ENCODE measurements at regions not wholly inside any gene's neighbourhood (a gene's known extent, or its start where the extent isn't known, plus 50 kb on each side); places are given as distances from the start of the nearest gene placed in this dataset.
A peak's percentile ranks its signal among the peaks of the same experiment; 100 is the strongest.

DNA sequence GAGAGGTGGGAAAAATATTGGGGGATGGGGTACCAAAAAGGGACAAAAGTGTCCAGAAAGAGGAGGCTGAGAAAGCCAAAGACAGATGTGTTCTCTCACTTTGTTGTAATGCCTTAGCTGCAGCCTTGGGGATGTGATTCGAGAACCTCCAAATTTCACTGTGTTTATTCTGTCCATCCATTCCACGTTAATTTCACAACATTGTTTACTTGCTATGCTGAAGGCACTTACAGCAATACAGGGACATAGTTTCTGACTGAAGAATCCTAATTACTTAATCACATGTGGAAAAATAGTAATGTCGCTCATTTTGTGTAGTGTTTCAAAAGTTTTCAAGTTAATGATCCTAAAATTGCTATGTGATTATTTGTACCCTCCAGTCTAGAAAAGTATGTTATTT is 146.2 kb upstream of the SLC38A2 start:
- H3K27ac ChIP-seq = peak overlapping the region; percentile 75
- no peak overlapping the region for H3K4me3 ChIP-seq
- intact Hi-C loops (cut with DNase I) = no loop called here
- no peaks in the 10 kb centered on the region for H3K27me3 ChIP-seq
- no peak for DNase-seq (ENCODE audit: extremely low spot score in 2 of 2)
- H3K4me1 ChIP-seq = peaks cover 41% of the 10 kb centered on the region
- H3K9me3 ChIP-seq = no peaks in the 10 kb centered on the region
- H3K36me3 ChIP-seq = no peaks in the 10 kb centered on the region
- TF ChIP-seq, protein P1, sequence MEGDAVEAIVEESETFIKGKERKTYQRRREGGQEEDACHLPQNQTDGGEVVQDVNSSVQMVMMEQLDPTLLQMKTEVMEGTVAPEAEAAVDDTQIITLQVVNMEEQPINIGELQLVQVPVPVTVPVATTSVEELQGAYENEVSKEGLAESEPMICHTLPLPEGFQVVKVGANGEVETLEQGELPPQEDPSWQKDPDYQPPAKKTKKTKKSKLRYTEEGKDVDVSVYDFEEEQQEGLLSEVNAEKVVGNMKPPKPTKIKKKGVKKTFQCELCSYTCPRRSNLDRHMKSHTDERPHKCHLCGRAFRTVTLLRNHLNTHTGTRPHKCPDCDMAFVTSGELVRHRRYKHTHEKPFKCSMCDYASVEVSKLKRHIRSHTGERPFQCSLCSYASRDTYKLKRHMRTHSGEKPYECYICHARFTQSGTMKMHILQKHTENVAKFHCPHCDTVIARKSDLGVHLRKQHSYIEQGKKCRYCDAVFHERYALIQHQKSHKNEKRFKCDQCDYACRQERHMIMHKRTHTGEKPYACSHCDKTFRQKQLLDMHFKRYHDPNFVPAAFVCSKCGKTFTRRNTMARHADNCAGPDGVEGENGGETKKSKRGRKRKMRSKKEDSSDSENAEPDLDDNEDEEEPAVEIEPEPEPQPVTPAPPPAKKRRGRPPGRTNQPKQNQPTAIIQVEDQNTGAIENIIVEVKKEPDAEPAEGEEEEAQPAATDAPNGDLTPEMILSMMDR (IDR thresholded peaks at IDR 0.05) = no peak
- no peak for TF ChIP-seq POLR2AphosphoS5 (IDR thresholded peaks at IDR 0.05; ENCODE audit: insufficient read depth in 1 of 2, low read depth in 1 of 2)
- no peak for TF ChIP-seq POLR2A (IDR thresholded peaks at IDR 0.05)

- Histone ChIP-seq H3K9me3 (no peaks in the 10 kb centered on the region), H3K4me3 (no peak overlapping the region)
Observed at GRCh38 chr12:46518169-46518568, 145.6 kb upstream of the SLC38A2 start.

DNA sequence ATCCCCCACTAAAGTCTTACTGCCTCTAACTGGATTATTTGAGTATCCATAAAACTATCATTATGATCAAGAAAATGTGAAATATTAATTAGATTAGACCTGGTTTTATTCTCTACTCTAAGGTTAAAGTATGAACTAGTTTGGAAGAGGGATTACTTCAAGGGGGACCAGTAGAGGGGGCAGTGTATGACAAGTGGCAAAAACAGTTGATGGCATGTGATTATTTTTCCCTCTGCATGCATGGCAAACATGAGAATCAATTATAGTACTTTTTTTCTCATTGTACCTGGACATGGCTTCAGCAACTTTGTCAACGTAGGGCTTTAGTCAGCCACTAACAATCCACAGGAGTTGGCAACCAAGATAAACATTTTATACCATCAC is 145.0 kb upstream of the SLC38A2 start:
- TF ChIP-seq POLR2AphosphoS5 (IDR thresholded peaks at IDR 0.05; ENCODE audit: insufficient read depth in 1 of 2, low read depth in 1 of 2) = no peak
- TF ChIP-seq, protein P1 (IDR thresholded peaks at IDR 0.05) = no peak
- TF ChIP-seq POLR2A (IDR thresholded peaks at IDR 0.05) = no peak
- peaks cover 35% of the 10 kb centered on the region for H3K4me1 ChIP-seq
- no peak overlapping the region for H3K4me3 ChIP-seq
- H3K27ac ChIP-seq = peak overlapping the region; percentile 5
- no peaks in the 10 kb centered on the region for H3K36me3 ChIP-seq
- no peak for DNase-seq (ENCODE audit: extremely low spot score in 2 of 2)
- no peaks in the 10 kb centered on the region for H3K27me3 ChIP-seq
- H3K9me3 ChIP-seq = no peaks in the 10 kb centered on the region
- intact Hi-C loops (cut with DNase I) = no loop called here

More at GRCh38 chr12:46518169-46518568, 145.6 kb upstream of the SLC38A2 start:
- DNase-seq (ENCODE audit: extremely low spot score in 2 of 2) = no peak
- intact Hi-C loops (cut with DNase I) = no loop called here
- no peaks in the 10 kb centered on the region for H3K27me3 ChIP-seq
- no peaks in the 10 kb centered on the region for H3K36me3 ChIP-seq
- H3K4me1 ChIP-seq = peaks cover 36% of the 10 kb centered on the region
- peak overlapping the region; percentile 75 for H3K27ac ChIP-seq
- TF ChIP-seq POLR2AphosphoS5 (IDR thresholded peaks at IDR 0.05; ENCODE audit: insufficient read depth in 1 of 2, low read depth in 1 of 2) (no peak), POLR2A (IDR thresholded peaks at IDR 0.05) (no peak)
- TF ChIP-seq, protein P1 (IDR thresholded peaks at IDR 0.05) = no peak

GRCh38 chr12:46516933-46517578 is 144.5 kb upstream of the SLC38A2 start:
- no peak for DNase-seq (ENCODE audit: extremely low spot score in 2 of 2)
- H3K27me3 ChIP-seq = no peaks in the 10 kb centered on the region
- H3K4me1 ChIP-seq = peaks cover 29% of the 10 kb centered on the region
- H3K4me3 ChIP-seq = no peak overlapping the region
- peak overlapping the region; percentile 5 for H3K27ac ChIP-seq
- intact Hi-C loops (cut with DNase I) = no loop called here
- no peaks in the 10 kb centered on the region for H3K9me3 ChIP-seq
- TF ChIP-seq, protein P1 (IDR thresholded peaks at IDR 0.05) = no peak
- TF ChIP-seq POLR2AphosphoS5 (IDR thresholded peaks at IDR 0.05; ENCODE audit: insufficient read depth in 1 of 2, low read depth in 1 of 2) (no peak), POLR2A (IDR thresholded peaks at IDR 0.05) (no peak)
- no peaks in the 10 kb centered on the region for H3K36me3 ChIP-seq

DNA sequence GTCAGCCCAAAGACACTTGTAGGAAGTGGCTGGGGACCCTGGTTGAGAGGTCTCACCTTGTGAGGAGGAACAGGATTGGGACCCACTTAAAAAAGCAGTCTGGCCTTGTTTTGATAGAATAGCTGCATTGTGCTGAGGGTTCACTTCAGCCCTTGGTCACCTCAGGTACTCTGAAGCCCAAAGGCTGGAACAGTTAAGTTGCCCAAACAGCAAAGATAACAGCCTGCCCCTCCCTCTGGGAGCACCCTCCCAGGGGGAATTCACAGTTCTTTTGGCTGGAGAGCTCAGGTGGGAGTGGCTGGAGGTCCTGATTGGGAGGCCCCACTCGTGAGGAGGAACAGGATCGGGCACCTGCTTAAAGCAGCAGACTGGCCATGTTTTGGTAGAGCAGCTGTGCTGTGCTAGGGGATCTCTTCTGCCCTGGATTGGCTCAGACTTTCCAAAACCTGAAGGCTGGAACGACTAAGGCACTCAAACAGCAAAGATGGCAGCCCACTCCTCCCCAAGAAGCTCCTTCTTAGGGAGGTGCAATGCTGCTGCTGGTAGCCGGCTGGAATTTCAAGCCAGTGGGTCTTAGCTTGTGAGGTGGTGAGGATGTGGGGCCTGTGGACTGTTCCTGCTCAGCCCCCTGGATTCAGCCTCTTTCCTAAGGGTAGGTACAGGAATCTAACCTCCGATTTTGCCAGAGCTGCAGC is 143.8 kb upstream of the SLC38A2 start:
- Histone ChIP-seq H3K27ac (no peak overlapping the region), H3K9me3 (no peaks in the 10 kb centered on the region), H3K4me3 (no peak overlapping the region), H3K27me3 (no peaks in the 10 kb centered on the region), H3K4me1 (peaks cover 24% of the 10 kb centered on the region), H3K36me3 (no peaks in the 10 kb centered on the region)
- intact Hi-C loops (cut with DNase I) = no loop called here
- TF ChIP-seq, protein P1 (IDR thresholded peaks at IDR 0.05) = no peak
- no peak for DNase-seq (ENCODE audit: extremely low spot score in 2 of 2)

Measured in vagina (tissue), 2 donors.